GM23338 (cell line): ENCODE measurements at regions not wholly inside any gene's neighbourhood (a gene's known extent, or its start where the extent isn't known, plus 50 kb on each side); places are given as distances from the start of the nearest gene placed in this dataset.

ENCODE experiments used
- ATAC-seq: fragments of 200-7000 bp; cut with Tn5 transposase; 3 replicates; pipeline ENCODE4 v1.9.1; 2020
- DNase-seq: peaks from one replicate; pipeline ENCODE4 v3.0.0-alpha.2; 2015; ENCODE audit warnings: low spot score
- H2AFZ ChIP-seq: fragments of 200-600 bp; sonication (generic); 2 replicates; pipeline ENCODE4 v1.8.0; 2016; ENCODE audit warnings: antibody characterized with exemption, mild to moderate bottlenecking, moderate library complexity
- H3F3A ChIP-seq: fragments of 200-600 bp; sonication (generic); replicated peaks from 2 replicates; pipeline ENCODE4 v1.8.0; 2017; ENCODE audit warnings: antibody characterized with exemption, mixed run types, low read depth
- H3K27ac ChIP-seq: fragments of 200-600 bp; sonication (generic); 2 replicates; pipeline ENCODE4 v1.6.1; 2016; ENCODE audit warnings: low read depth
- H3K27me3 ChIP-seq: fragments of 200-600 bp; sonication (generic); 2 replicates; pipeline ENCODE4 v1.8.0; 2016; ENCODE audit warnings: mild to moderate bottlenecking, mixed run types, moderate library complexity; ENCODE audit not compliant: insufficient read depth
- H3K36me3 ChIP-seq: fragments of 200-600 bp; sonication (generic); 2 replicates; pipeline ENCODE4 v1.8.0; 2016; ENCODE audit warnings: mild to moderate bottlenecking; ENCODE audit not compliant: insufficient read depth
- H3K4me1 ChIP-seq: fragments of 200-600 bp; sonication (generic); 2 replicates; pipeline ENCODE4 v1.8.0; 2016; ENCODE audit warnings: mild to moderate bottlenecking, moderate library complexity; ENCODE audit not compliant: insufficient read depth
- H3K4me2 ChIP-seq: fragments of 200-600 bp; sonication (generic); 2 replicates; pipeline ENCODE4 v1.7.1; 2017; ENCODE audit warnings: mixed run types
- H3K4me3 ChIP-seq: fragments of 200-600 bp; sonication (generic); 2 replicates; pipeline ENCODE4 v1.6.1; 2016; ENCODE audit warnings: mixed run types
- H3K79me2 ChIP-seq: fragments of 200-600 bp; sonication (generic); replicated peaks from 2 replicates; pipeline ENCODE4 v1.8.0; 2017; ENCODE audit warnings: mild to moderate bottlenecking; ENCODE audit not compliant: insufficient read depth
- H3K9me2 ChIP-seq: fragments of 200-600 bp; sonication (generic); 2 replicates; pipeline ENCODE4 v1.8.0; 2017; ENCODE audit not compliant: insufficient read depth
- H4K20me1 ChIP-seq: fragments of 200-600 bp; sonication (generic); replicated peaks from 2 replicates; pipeline ENCODE4 v1.8.0; 2017; ENCODE audit warnings: mild to moderate bottlenecking; ENCODE audit not compliant: insufficient read depth
- H3K27ac Mint-ChIP-seq: 2 replicates; pipeline ENCODE4 v1.8.0; 2020; ENCODE audit warnings: inconsistent platforms, mild to moderate bottlenecking, moderate library complexity, mixed read lengths
- H3K27me3 Mint-ChIP-seq: 3 replicates; pipeline ENCODE4 v1.8.0; 2022; ENCODE audit warnings: low read depth, mild to moderate bottlenecking, moderate library complexity, mixed read lengths, inconsistent platforms; ENCODE audit not compliant: insufficient read depth, poor library complexity
- H3K36me3 Mint-ChIP-seq: 3 replicates; pipeline ENCODE4 v1.8.0; 2021; ENCODE audit warnings: low read depth, mild to moderate bottlenecking, inconsistent platforms, moderate library complexity, mixed read lengths
- H3K4me1 Mint-ChIP-seq: 3 replicates; pipeline ENCODE4 v1.8.0; 2020; ENCODE audit warnings: mild to moderate bottlenecking, inconsistent platforms, mixed read lengths
- H3K4me3 Mint-ChIP-seq: 3 replicates; pipeline ENCODE4 v1.8.0; 2021; ENCODE audit warnings: moderate library complexity, mild to moderate bottlenecking, inconsistent platforms, mixed read lengths
- H3K9me3 Mint-ChIP-seq: 3 replicates; pipeline ENCODE4 v1.8.0; 2020; ENCODE audit warnings: moderate library complexity, mild to moderate bottlenecking, inconsistent platforms, mixed read lengths
- EZH2 ChIP-seq: fragments of 200-600 bp; sonication (generic); IDR thresholded peaks from one replicate; pipeline ENCODE4 v1.8.0; 2017; ENCODE audit warnings: antibody characterized with exemption, mild to moderate bottlenecking, low read depth; ENCODE audit not compliant: unreplicated experiment
- EZH2phosphoT487 ChIP-seq: fragments of 200-600 bp; sonication (generic); IDR thresholded peaks from one replicate; pipeline ENCODE4 v1.8.1; 2018; ENCODE audit warnings: antibody characterized with exemption; ENCODE audit not compliant: unreplicated experiment
- POLR2AphosphoS5 ChIP-seq: IDR thresholded peaks from 2 replicates; pipeline ENCODE4 v1.6.1; 2016; ENCODE audit warnings: antibody characterized with exemption, low read depth
- STAT1 ChIP-seq: IDR thresholded peaks from one replicate; pipeline ENCODE4 v1.6.1; 2016; ENCODE audit warnings: antibody characterized with exemption; ENCODE audit not compliant: unreplicated experiment
- ZNF114 ChIP-seq: fragments of 250-450 bp; sonication (Bioruptor Pico); IDR thresholded peaks from 2 replicates; pipeline ENCODE4 v1.5.0; 2020; ENCODE audit warnings: mild to moderate bottlenecking, moderate library complexity
- ZNF331 ChIP-seq: fragments of 250-450 bp; sonication (Bioruptor Pico); IDR thresholded peaks from 2 replicates; pipeline ENCODE4 v1.5.0; 2020; ENCODE audit warnings: low read depth, mild to moderate bottlenecking, moderate library complexity
- TF ChIP-seq, protein P1 (sequence below): fragments of 250-450 bp; sonication (Bioruptor Pico); IDR thresholded peaks from 2 replicates; pipeline ENCODE4 v1.5.0; 2020; ENCODE audit warnings: mild to moderate bottlenecking, moderate library complexity
- TF ChIP-seq, protein P2 (sequence below): IDR thresholded peaks from 2 replicates; pipeline ENCODE4 v1.6.1; 2016; ENCODE audit warnings: antibody characterized with exemption

DNA sequence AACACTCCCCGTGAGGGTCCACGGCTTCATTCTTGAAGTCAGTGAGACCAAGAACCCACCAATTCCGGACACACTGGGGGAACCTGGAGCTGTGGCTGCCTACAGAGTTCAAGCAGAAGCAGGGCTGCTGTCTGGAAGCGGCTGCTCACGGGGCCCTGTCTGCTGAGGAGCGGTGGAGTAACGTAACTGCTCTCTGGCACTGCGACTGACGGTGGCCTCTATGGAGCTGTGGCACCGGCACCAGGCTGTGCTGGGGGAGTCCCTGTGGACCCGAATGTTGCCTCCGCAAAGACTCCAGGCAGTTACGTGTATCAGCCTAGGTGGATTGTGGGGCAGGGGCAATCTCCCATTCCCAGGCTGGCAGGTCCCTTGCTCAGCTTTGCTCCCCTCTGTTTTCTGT lies 703.3 kb upstream of the FRG1 start (continued):
- TF ChIP-seq, protein P1, sequence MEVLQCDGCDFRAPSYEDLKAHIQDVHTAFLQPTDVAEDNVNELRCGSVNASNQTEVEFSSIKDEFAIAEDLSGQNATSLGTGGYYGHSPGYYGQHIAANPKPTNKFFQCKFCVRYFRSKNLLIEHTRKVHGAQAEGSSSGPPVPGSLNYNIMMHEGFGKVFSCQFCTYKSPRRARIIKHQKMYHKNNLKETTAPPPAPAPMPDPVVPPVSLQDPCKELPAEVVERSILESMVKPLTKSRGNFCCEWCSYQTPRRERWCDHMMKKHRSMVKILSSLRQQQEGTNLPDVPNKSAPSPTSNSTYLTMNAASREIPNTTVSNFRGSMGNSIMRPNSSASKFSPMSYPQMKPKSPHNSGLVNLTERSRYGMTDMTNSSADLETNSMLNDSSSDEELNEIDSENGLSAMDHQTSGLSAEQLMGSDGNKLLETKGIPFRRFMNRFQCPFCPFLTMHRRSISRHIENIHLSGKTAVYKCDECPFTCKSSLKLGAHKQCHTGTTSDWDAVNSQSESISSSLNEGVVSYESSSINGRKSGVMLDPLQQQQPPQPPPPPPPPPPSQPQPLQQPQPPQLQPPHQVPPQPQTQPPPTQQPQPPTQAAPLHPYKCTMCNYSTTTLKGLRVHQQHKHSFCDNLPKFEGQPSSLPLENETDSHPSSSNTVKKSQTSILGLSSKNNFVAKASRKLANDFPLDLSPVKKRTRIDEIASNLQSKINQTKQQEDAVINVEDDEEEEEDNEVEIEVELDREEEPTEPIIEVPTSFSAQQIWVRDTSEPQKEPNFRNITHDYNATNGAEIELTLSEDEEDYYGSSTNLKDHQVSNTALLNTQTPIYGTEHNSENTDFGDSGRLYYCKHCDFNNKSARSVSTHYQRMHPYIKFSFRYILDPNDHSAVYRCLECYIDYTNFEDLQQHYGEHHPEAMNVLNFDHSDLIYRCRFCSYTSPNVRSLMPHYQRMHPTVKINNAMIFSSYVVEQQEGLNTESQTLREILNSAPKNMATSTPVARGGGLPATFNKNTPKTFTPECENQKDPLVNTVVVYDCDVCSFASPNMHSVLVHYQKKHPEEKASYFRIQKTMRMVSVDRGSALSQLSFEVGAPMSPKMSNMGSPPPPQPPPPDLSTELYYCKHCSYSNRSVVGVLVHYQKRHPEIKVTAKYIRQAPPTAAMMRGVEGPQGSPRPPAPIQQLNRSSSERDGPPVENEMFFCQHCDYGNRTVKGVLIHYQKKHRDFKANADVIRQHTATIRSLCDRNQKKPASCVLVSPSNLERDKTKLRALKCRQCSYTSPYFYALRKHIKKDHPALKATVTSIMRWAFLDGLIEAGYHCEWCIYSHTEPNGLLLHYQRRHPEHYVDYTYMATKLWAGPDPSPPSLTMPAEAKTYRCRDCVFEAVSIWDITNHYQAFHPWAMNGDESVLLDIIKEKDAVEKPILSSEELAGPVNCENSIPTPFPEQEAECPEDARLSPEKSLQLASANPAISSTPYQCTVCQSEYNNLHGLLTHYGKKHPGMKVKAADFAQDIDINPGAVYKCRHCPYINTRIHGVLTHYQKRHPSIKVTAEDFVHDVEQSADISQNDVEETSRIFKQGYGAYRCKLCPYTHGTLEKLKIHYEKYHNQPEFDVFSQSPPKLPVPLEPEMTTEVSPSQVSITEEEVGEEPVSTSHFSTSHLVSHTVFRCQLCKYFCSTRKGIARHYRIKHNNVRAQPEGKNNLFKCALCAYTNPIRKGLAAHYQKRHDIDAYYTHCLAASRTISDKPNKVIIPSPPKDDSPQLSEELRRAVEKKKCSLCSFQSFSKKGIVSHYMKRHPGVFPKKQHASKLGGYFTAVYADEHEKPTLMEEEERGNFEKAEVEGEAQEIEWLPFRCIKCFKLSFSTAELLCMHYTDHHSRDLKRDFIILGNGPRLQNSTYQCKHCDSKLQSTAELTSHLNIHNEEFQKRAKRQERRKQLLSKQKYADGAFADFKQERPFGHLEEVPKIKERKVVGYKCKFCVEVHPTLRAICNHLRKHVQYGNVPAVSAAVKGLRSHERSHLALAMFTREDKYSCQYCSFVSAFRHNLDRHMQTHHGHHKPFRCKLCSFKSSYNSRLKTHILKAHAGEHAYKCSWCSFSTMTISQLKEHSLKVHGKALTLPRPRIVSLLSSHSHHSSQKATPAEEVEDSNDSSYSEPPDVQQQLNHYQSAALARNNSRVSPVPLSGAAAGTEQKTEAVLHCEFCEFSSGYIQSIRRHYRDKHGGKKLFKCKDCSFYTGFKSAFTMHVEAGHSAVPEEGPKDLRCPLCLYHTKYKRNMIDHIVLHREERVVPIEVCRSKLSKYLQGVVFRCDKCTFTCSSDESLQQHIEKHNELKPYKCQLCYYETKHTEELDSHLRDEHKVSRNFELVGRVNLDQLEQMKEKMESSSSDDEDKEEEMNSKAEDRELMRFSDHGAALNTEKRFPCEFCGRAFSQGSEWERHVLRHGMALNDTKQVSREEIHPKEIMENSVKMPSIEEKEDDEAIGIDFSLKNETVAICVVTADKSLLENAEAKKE (CRISPR knock-in tag): no peak
- TF ChIP-seq EZH2phosphoT487 (no peak), EZH2 (no peak)
- TF ChIP-seq, protein P2, sequence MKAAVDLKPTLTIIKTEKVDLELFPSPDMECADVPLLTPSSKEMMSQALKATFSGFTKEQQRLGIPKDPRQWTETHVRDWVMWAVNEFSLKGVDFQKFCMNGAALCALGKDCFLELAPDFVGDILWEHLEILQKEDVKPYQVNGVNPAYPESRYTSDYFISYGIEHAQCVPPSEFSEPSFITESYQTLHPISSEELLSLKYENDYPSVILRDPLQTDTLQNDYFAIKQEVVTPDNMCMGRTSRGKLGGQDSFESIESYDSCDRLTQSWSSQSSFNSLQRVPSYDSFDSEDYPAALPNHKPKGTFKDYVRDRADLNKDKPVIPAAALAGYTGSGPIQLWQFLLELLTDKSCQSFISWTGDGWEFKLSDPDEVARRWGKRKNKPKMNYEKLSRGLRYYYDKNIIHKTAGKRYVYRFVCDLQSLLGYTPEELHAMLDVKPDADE: no peak

DNA sequence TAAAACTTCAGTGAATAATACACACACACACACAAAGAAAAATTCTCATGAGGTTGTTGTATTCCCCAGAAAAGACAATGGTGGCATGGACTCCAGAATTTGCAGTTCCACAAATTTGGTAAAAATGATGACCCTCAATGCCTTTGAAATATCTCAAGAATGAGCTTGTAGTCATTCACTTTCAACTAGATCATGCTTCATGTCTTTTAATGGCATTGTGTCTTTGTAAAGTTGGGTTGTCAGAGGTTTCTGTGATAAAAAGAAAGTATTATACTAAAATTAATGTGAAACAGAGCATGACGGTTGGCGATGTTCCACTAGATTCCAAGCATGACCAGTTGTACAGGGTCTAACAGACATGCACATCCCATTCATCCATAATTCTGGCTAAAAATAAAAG lies 685.0 kb upstream of the FRG1 start:
- Mint-ChIP-seq H3K36me3 (peaks cover 3% of the 10 kb centered on the region; the same call in 2 of the 3 replicates), H3K9me3 (peaks cover 34% of the 10 kb centered on the region), H3K27me3 (no peaks in the 10 kb centered on the region), H3K4me3 (no peak overlapping the region), H3K4me1 (peaks cover 2% of the 10 kb centered on the region; the same call in 1 of the 3 replicates), H3K27ac (no peak overlapping the region)
- Histone ChIP-seq H4K20me1 (no peaks in the 10 kb centered on the region), H3F3A (no peaks in the 10 kb centered on the region), H3K4me1 (no peaks in the 10 kb centered on the region), H3K79me2 (no peaks in the 10 kb centered on the region), H3K4me3 (no peak overlapping the region), H3K4me2 (no peak overlapping the region), H3K9me2 (peaks cover 3% of the 10 kb centered on the region), H3K36me3 (peaks cover 13% of the 10 kb centered on the region), H3K27me3 (no peaks in the 10 kb centered on the region), H2AFZ (no peak overlapping the region), H3K27ac (no peak overlapping the region)
- ATAC-seq: no peak
- no peak for TF ChIP-seq ZNF114 (CRISPR knock-in tag)
- no peak for TF ChIP-seq STAT1
- no peak for TF ChIP-seq ZNF331 (CRISPR knock-in tag)
- TF ChIP-seq, protein P1 (CRISPR knock-in tag): no peak
- no peak for TF ChIP-seq POLR2AphosphoS5
- no peak for DNase-seq
